ENCODE measurements at regions not wholly inside any gene's neighbourhood (a gene's known extent, or its start where the extent isn't known, plus 50 kb on each side); places are given as distances from the start of the nearest gene placed in this dataset.

DNA sequence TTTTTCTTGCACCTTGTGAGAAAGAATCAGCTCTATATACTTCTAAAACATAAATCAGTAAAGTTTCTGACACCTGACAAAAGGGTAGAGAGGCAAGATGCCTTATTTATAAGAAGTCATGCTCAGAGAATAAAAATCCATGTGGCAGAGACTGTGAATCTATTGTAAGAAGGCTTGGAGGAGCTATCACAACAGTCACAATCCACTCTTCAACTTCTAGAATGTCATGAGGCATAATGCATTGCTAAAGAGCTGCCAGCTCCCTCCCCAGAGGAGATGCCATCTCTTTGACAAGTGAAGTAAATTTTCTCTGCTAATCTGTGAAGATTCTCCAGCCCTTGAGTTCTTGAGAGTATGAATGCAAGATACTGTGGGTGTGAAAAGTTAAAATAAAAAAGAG lies 971.2 kb upstream of the IGFBP7 start:
- ATAC-seq: no peak
- no peak for TF ChIP-seq ZFP3 (CRISPR knock-in tag; IDR thresholded peaks at IDR 0.05)
- TF ChIP-seq SNAI2 (CRISPR knock-in tag; IDR thresholded peaks at IDR 0.05): no peak
- no peak for TF ChIP-seq ZFP30 (CRISPR knock-in tag; IDR thresholded peaks at IDR 0.05)
- TF ChIP-seq TCF4 (CRISPR knock-in tag; IDR thresholded peaks at IDR 0.05; ENCODE audit: borderline replicate concordance): no peak
- TF ChIP-seq, protein P1, sequence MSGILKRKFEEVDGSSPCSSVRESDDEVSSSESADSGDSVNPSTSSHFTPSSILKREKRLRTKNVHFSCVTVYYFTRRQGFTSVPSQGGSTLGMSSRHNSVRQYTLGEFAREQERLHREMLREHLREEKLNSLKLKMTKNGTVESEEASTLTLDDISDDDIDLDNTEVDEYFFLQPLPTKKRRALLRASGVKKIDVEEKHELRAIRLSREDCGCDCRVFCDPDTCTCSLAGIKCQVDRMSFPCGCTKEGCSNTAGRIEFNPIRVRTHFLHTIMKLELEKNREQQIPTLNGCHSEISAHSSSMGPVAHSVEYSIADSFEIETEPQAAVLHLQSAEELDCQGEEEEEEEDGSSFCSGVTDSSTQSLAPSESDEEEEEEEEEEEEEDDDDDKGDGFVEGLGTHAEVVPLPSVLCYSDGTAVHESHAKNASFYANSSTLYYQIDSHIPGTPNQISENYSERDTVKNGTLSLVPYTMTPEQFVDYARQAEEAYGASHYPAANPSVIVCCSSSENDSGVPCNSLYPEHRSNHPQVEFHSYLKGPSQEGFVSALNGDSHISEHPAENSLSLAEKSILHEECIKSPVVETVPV (CRISPR knock-in tag; IDR thresholded peaks at IDR 0.05): no peak

DNA sequence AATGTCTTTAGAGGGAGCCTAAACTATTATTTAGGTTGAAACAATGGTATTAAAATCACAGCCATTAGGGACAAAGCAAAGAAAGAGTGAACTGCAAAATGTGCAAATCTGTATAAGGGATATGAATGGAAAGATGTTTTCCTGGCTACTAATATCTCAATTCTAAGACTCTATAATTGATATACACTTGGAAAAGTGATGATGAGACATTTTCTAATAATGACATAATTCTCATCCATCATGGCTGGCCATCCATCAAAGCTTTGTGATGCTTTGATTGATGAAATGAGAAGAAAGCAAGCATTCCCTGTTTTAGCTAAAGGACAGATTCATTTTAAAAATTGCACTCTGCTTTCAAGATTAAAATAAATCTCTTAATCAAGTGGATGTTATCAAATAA lies 965.5 kb upstream of the IGFBP7 start:
- TF ChIP-seq SNAI2 (CRISPR knock-in tag; IDR thresholded peaks at IDR 0.05) (no peak), ESRRG (CRISPR knock-in tag; IDR thresholded peaks at IDR 0.05) (no peak), ARNTL (CRISPR knock-in tag; IDR thresholded peaks at IDR 0.05; ENCODE audit: borderline replicate concordance, low read depth) (no peak)
- no peak for ATAC-seq

DNA sequence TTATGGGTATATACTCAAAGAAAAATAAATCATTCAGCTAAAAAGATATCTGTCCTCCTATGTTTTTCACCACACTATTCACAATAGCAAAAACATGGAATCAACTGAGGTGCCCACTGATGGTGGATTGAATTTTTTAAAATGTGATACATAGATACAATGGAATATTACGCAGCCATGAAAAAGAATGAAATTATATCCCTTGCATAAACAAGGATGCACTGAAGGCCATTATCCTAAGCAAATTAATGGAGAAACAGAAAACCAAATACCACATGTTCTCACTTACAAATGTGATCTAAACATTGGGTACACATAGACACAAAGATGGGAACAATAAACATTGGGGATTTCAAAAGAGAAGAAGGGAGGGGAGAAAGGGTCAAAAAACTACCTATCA lies 964.2 kb upstream of the IGFBP7 start:
- no peak for ATAC-seq
- TF ChIP-seq RARB (CRISPR knock-in tag; IDR thresholded peaks at IDR 0.05): no peak
- TF ChIP-seq, protein P1 (CRISPR knock-in tag; IDR thresholded peaks at IDR 0.05): no peak
- TF ChIP-seq, protein P2, sequence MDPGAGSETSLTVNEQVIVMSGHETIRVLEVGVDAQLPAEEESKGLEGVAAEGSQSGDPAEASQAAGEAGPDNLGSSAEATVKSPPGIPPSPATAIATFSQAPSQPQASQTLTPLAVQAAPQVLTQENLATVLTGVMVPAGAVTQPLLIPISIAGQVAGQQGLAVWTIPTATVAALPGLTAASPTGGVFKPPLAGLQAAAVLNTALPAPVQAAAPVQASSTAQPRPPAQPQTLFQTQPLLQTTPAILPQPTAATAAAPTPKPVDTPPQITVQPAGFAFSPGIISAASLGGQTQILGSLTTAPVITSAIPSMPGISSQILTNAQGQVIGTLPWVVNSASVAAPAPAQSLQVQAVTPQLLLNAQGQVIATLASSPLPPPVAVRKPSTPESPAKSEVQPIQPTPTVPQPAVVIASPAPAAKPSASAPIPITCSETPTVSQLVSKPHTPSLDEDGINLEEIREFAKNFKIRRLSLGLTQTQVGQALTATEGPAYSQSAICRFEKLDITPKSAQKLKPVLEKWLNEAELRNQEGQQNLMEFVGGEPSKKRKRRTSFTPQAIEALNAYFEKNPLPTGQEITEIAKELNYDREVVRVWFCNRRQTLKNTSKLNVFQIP (CRISPR knock-in tag; IDR thresholded peaks at IDR 0.05; ENCODE audit: borderline replicate concordance, low read depth): no peak
- no peak for TF ChIP-seq ZFP3 (CRISPR knock-in tag; IDR thresholded peaks at IDR 0.05)
- TF ChIP-seq BACH2 (CRISPR knock-in tag; IDR thresholded peaks at IDR 0.05; ENCODE audit: borderline replicate concordance): no peak
- TF ChIP-seq, protein P3, sequence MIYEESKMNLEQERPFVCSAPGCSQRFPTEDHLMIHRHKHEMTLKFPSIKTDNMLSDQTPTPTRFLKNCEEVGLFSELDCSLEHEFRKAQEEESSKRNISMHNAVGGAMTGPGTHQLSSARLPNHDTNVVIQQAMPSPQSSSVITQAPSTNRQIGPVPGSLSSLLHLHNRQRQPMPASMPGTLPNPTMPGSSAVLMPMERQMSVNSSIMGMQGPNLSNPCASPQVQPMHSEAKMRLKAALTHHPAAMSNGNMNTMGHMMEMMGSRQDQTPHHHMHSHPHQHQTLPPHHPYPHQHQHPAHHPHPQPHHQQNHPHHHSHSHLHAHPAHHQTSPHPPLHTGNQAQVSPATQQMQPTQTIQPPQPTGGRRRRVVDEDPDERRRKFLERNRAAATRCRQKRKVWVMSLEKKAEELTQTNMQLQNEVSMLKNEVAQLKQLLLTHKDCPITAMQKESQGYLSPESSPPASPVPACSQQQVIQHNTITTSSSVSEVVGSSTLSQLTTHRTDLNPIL (CRISPR knock-in tag; IDR thresholded peaks at IDR 0.05; ENCODE audit: low read depth): no peak
- TF ChIP-seq TCF4 (CRISPR knock-in tag; IDR thresholded peaks at IDR 0.05; ENCODE audit: borderline replicate concordance): no peak

DNA sequence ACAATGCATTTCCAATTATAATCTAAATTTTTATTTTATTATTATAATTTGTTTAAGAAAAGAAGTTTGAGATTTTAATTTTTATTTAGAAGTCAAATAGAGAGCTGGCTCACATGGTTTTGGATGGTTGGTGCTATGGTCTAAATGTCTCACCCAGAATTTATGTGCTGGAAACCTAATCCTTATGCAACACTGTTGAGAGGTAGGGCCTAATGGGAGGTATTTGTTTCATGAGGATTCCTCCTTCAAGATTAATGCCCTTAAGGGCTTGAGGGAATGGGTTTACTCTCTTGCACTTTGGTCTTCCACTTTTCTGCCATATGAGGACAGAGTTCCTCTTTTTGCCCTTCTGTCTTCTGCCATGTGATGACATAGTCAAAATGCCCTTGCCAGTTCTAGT lies 960.5 kb upstream of the IGFBP7 start:
- TF ChIP-seq ZFP3 (CRISPR knock-in tag; IDR thresholded peaks at IDR 0.05): no peak
- TF ChIP-seq, protein P4, sequence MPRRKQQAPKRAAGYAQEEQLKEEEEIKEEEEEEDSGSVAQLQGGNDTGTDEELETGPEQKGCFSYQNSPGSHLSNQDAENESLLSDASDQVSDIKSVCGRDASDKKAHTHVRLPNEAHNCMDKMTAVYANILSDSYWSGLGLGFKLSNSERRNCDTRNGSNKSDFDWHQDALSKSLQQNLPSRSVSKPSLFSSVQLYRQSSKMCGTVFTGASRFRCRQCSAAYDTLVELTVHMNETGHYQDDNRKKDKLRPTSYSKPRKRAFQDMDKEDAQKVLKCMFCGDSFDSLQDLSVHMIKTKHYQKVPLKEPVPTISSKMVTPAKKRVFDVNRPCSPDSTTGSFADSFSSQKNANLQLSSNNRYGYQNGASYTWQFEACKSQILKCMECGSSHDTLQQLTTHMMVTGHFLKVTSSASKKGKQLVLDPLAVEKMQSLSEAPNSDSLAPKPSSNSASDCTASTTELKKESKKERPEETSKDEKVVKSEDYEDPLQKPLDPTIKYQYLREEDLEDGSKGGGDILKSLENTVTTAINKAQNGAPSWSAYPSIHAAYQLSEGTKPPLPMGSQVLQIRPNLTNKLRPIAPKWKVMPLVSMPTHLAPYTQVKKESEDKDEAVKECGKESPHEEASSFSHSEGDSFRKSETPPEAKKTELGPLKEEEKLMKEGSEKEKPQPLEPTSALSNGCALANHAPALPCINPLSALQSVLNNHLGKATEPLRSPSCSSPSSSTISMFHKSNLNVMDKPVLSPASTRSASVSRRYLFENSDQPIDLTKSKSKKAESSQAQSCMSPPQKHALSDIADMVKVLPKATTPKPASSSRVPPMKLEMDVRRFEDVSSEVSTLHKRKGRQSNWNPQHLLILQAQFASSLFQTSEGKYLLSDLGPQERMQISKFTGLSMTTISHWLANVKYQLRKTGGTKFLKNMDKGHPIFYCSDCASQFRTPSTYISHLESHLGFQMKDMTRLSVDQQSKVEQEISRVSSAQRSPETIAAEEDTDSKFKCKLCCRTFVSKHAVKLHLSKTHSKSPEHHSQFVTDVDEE (CRISPR knock-in tag; IDR thresholded peaks at IDR 0.05): no peak
- TF ChIP-seq RARB (CRISPR knock-in tag; IDR thresholded peaks at IDR 0.05): no peak
- TF ChIP-seq SNAI2 (CRISPR knock-in tag; IDR thresholded peaks at IDR 0.05): no peak
- TF ChIP-seq ISL1 (CRISPR knock-in tag; IDR thresholded peaks at IDR 0.05): no peak
- no peak for TF ChIP-seq OSR1 (CRISPR knock-in tag; IDR thresholded peaks at IDR 0.05)
- TF ChIP-seq, protein P3 (CRISPR knock-in tag; IDR thresholded peaks at IDR 0.05; ENCODE audit: low read depth): no peak
- TF ChIP-seq PPARA (CRISPR knock-in tag; IDR thresholded peaks at IDR 0.05; ENCODE audit: borderline replicate concordance): no peak
- TF ChIP-seq ARNTL (CRISPR knock-in tag; IDR thresholded peaks at IDR 0.05; ENCODE audit: borderline replicate concordance, low read depth): no peak
- no peak for TF ChIP-seq ESRRG (CRISPR knock-in tag; IDR thresholded peaks at IDR 0.05)
- no peak for TF ChIP-seq ZC3H10 (CRISPR knock-in tag; IDR thresholded peaks at IDR 0.05)
- TF ChIP-seq ZNF70 (CRISPR knock-in tag; IDR thresholded peaks at IDR 0.05): no peak
- TF ChIP-seq ZNF565 (CRISPR knock-in tag; conservative IDR thresholded peaks at IDR 0.05; ENCODE audit: low read depth): no peak
- no peak for ATAC-seq

Data from SK-N-SH treated with all-trans-retinoic acid at 6 μM for 48 hours (cell line).